ENCODE measurements at regions not wholly inside any gene's neighbourhood (a gene's known extent, or its start where the extent isn't known, plus 50 kb on each side); places are given as distances from the start of the nearest gene placed in this dataset.

GRCh38 chr6:80501636-80502035, 395.2 kb downstream of the BCKDHB start:
- no peak for FAIRE-seq
- no peak overlapping the region for H3K4me2 ChIP-seq (ENCODE audit: control insufficient read depth, insufficient read depth)
- WGBS (ENCODE audit: insufficient coverage, insufficient replicate concordance, low lambda C conversion rate, missing lambda C conversion rate): 0% methylated on average over 4 of the region's 4 CpGs
- no peak overlapping the region for H2AFZ ChIP-seq (ENCODE audit: control insufficient read depth, low read depth, low read length)
- H4K20me1 ChIP-seq (ENCODE audit: control insufficient read depth, insufficient read depth): no peaks in the 10 kb centered on the region
- H3K9me3 ChIP-seq (replicated peaks; ENCODE audit: control insufficient read depth, insufficient read depth, low read length): no peaks in the 10 kb centered on the region
- in situ Hi-C loops (cut with MboI) (no loop called here), intact Hi-C loops (cut with micrococcal nuclease; ENCODE audit: unreplicated experiment) (no loop called here)
- ChIA-PET SMC1A (ENCODE audit: uncharacterized antibody, unreplicated experiment) (interaction anchor here (1.6 kb wide), 1 partner anchor 39 kb away, joined by 5 read pairs; no protein-coding TSS in a partner anchor), CTCF (interaction anchor here (0.6 kb wide), 1 partner anchor 1318 kb away, joined by 3 read pairs; no protein-coding TSS in a partner anchor), POLR2A (interaction anchor here (0.7 kb wide), 1 partner anchor 663 kb away, joined by 5 read pairs; no protein-coding TSS in a partner anchor), RAD21 (ENCODE audit: unreplicated experiment) (no interaction called here)
- no TSS peak for BruUV-seq (replicated peaks)
- no peaks in the 10 kb centered on the region for H3K36me3 ChIP-seq (ENCODE audit: control insufficient read depth in 2 of 2, insufficient read depth in 2 of 2, low read length in 1 of 2)
- no peaks in the 10 kb centered on the region for H3K27me3 ChIP-seq (replicated peaks in 1 of 2; ENCODE audit: control insufficient read depth in 2 of 2, insufficient read depth in 2 of 2, low read length in 1 of 2)
- no peak overlapping the region for H3K9ac ChIP-seq (ENCODE audit: control insufficient read depth, insufficient read depth, low read length)
- no peak for DNase-seq (ENCODE audit: low read depth, low spot score)
- no peaks in the 10 kb centered on the region for H3K79me2 ChIP-seq (ENCODE audit: control insufficient read depth, insufficient read depth, low read length)
- TF ChIP-seq IKZF2 (IDR thresholded peaks at IDR 0.05) (no peak), ZNF24 (IDR thresholded peaks at IDR 0.05) (no peak), KAT2A (conservative IDR thresholded peaks at IDR 0.05; ENCODE audit: control insufficient read depth, low read depth, low read length) (no peak), NBN (IDR thresholded peaks at IDR 0.05) (no peak), TAF1 (IDR thresholded peaks at IDR 0.05; ENCODE audit: borderline replicate concordance, low read depth, low read length) (no peak), STAT3 (IDR thresholded peaks at IDR 0.05; ENCODE audit: low read depth, low read length) (no peak), HDGF (IDR thresholded peaks at IDR 0.05) (no peak)
- TF ChIP-seq, protein P1, sequence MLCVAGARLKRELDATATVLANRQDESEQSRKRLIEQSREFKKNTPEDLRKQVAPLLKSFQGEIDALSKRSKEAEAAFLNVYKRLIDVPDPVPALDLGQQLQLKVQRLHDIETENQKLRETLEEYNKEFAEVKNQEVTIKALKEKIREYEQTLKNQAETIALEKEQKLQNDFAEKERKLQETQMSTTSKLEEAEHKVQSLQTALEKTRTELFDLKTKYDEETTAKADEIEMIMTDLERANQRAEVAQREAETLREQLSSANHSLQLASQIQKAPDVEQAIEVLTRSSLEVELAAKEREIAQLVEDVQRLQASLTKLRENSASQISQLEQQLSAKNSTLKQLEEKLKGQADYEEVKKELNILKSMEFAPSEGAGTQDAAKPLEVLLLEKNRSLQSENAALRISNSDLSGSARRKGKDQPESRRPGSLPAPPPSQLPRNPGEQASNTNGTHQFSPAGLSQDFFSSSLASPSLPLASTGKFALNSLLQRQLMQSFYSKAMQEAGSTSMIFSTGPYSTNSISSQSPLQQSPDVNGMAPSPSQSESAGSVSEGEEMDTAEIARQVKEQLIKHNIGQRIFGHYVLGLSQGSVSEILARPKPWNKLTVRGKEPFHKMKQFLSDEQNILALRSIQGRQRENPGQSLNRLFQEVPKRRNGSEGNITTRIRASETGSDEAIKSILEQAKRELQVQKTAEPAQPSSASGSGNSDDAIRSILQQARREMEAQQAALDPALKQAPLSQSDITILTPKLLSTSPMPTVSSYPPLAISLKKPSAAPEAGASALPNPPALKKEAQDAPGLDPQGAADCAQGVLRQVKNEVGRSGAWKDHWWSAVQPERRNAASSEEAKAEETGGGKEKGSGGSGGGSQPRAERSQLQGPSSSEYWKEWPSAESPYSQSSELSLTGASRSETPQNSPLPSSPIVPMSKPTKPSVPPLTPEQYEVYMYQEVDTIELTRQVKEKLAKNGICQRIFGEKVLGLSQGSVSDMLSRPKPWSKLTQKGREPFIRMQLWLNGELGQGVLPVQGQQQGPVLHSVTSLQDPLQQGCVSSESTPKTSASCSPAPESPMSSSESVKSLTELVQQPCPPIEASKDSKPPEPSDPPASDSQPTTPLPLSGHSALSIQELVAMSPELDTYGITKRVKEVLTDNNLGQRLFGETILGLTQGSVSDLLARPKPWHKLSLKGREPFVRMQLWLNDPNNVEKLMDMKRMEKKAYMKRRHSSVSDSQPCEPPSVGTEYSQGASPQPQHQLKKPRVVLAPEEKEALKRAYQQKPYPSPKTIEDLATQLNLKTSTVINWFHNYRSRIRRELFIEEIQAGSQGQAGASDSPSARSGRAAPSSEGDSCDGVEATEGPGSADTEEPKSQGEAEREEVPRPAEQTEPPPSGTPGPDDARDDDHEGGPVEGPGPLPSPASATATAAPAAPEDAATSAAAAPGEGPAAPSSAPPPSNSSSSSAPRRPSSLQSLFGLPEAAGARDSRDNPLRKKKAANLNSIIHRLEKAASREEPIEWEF (IDR thresholded peaks at IDR 0.05; ENCODE audit: insufficient replicate concordance, low read depth, low read length): no peak
- TF ChIP-seq, protein P2, sequence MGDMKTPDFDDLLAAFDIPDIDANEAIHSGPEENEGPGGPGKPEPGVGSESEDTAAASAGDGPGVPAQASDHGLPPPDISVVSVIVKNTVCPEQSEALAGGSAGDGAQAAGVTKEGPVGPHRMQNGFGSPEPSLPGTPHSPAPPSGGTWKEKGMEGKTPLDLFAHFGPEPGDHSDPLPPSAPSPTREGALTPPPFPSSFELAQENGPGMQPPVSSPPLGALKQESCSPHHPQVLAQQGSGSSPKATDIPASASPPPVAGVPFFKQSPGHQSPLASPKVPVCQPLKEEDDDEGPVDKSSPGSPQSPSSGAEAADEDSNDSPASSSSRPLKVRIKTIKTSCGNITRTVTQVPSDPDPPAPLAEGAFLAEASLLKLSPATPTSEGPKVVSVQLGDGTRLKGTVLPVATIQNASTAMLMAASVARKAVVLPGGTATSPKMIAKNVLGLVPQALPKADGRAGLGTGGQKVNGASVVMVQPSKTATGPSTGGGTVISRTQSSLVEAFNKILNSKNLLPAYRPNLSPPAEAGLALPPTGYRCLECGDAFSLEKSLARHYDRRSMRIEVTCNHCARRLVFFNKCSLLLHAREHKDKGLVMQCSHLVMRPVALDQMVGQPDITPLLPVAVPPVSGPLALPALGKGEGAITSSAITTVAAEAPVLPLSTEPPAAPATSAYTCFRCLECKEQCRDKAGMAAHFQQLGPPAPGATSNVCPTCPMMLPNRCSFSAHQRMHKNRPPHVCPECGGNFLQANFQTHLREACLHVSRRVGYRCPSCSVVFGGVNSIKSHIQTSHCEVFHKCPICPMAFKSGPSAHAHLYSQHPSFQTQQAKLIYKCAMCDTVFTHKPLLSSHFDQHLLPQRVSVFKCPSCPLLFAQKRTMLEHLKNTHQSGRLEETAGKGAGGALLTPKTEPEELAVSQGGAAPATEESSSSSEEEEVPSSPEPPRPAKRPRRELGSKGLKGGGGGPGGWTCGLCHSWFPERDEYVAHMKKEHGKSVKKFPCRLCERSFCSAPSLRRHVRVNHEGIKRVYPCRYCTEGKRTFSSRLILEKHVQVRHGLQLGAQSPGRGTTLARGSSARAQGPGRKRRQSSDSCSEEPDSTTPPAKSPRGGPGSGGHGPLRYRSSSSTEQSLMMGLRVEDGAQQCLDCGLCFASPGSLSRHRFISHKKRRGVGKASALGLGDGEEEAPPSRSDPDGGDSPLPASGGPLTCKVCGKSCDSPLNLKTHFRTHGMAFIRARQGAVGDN (IDR thresholded peaks at IDR 0.05): no peak
- TF ChIP-seq, protein P3, sequence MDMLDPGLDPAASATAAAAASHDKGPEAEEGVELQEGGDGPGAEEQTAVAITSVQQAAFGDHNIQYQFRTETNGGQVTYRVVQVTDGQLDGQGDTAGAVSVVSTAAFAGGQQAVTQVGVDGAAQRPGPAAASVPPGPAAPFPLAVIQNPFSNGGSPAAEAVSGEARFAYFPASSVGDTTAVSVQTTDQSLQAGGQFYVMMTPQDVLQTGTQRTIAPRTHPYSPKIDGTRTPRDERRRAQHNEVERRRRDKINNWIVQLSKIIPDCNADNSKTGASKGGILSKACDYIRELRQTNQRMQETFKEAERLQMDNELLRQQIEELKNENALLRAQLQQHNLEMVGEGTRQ (IDR thresholded peaks at IDR 0.05; ENCODE audit: borderline replicate concordance, low read depth, low read length): no peak
- H3K4me3 ChIP-seq: no peak overlapping the region
- no peak for ATAC-seq
- no peaks in the 10 kb centered on the region for H3K4me1 ChIP-seq (ENCODE audit: control insufficient read depth, insufficient read depth, low read length)
- H3K27ac ChIP-seq (ENCODE audit: control insufficient read depth, insufficient read depth): no peak overlapping the region
